IPS-15b (cell line): ENCODE measurements at regions not wholly inside any gene's neighbourhood (a gene's known extent, or its start where the extent isn't known, plus 50 kb on each side); places are given as distances from the start of the nearest gene placed in this dataset.
"Not testable (repeated sequence)": the region's sequence is repeated elsewhere in the genome, so short reads cannot be mapped to it uniquely, and the experiment has no call there.

ENCODE experiments used
- H3K27me3 ChIP-seq: one replicate; pipeline ENCODE4 v1.6.1; 2013; ENCODE audit warnings: low read length; ENCODE audit not compliant: control insufficient read depth, insufficient read depth
- H3K36me3 ChIP-seq: one replicate; pipeline ENCODE4 v1.6.1; 2013; ENCODE audit warnings: low read length; ENCODE audit not compliant: control insufficient read depth, insufficient read depth
- H3K4me1 ChIP-seq: one replicate; pipeline ENCODE4 v1.6.1; 2013; ENCODE audit warnings: mild to moderate bottlenecking, low read length; ENCODE audit not compliant: control insufficient read depth, insufficient read depth
- H3K4me3 ChIP-seq: one replicate; pipeline ENCODE4 v1.5.1; 2013; ENCODE audit warnings: low read depth, low read length
- H3K9ac ChIP-seq: one replicate; pipeline ENCODE4 v1.6.1; 2013; ENCODE audit warnings: low read depth, mild to moderate bottlenecking, low read length
- H3K9me3 ChIP-seq: one replicate; pipeline ENCODE4 v1.6.1; 2013; ENCODE audit warnings: mild to moderate bottlenecking, low read length; ENCODE audit not compliant: control insufficient read depth, insufficient read depth

GRCh38 chr4:164252286-164252685, 501.6 kb upstream of the SMIM31 start:
- no peaks in the 10 kb centered on the region for H3K9me3 ChIP-seq

GRCh38 chr4:164261831-164262230, 492.1 kb upstream of the SMIM31 start:
- no peaks in the 10 kb centered on the region for H3K4me1 ChIP-seq
- no peak overlapping the region for H3K4me3 ChIP-seq
- no peak overlapping the region for H3K9ac ChIP-seq
- H3K27me3 ChIP-seq = no peaks in the 10 kb centered on the region
- no peaks in the 10 kb centered on the region for H3K9me3 ChIP-seq
- H3K36me3 ChIP-seq = no peaks in the 10 kb centered on the region

More at GRCh38 chr4:164252286-164252685, 501.6 kb upstream of the SMIM31 start:
- Histone ChIP-seq H3K36me3 (no peaks in the 10 kb centered on the region), H3K9ac (no peak overlapping the region), H3K4me3 (no peak overlapping the region), H3K4me1 (no peaks in the 10 kb centered on the region), H3K27me3 (no peaks in the 10 kb centered on the region)

- not testable (repeated sequence) for H3K4me1 ChIP-seq
Observed at GRCh38 chr4:164262508-164262907, 491.4 kb upstream of the SMIM31 start.

GRCh38 chr4:164277414-164277813, 476.5 kb upstream of the SMIM31 start:
- H3K4me1 ChIP-seq, H3K36me3 ChIP-seq, H3K9ac ChIP-seq, H3K27me3 ChIP-seq, H3K4me3 ChIP-seq, H3K9me3 ChIP-seq: not testable (repeated sequence)

More at GRCh38 chr4:164262508-164262907, 491.4 kb upstream of the SMIM31 start:
- not testable (repeated sequence) for H3K4me3 ChIP-seq, H3K27me3 ChIP-seq, H3K9me3 ChIP-seq, H3K36me3 ChIP-seq, H3K9ac ChIP-seq

- H3K4me1 ChIP-seq = no peaks in the 10 kb centered on the region
- H3K36me3 ChIP-seq = no peaks in the 10 kb centered on the region
- H3K27me3 ChIP-seq = no peaks in the 10 kb centered on the region
- no peak overlapping the region for H3K4me3 ChIP-seq
- no peaks in the 10 kb centered on the region for H3K9me3 ChIP-seq
- H3K9ac ChIP-seq = no peak overlapping the region
Observed at GRCh38 chr4:164287173-164287572, 466.8 kb upstream of the SMIM31 start.

- H3K27me3 ChIP-seq = no peaks in the 10 kb centered on the region
- no peaks in the 10 kb centered on the region for H3K36me3 ChIP-seq
- no peaks in the 10 kb centered on the region for H3K9me3 ChIP-seq
- no peak overlapping the region for H3K4me3 ChIP-seq
- H3K4me1 ChIP-seq = no peaks in the 10 kb centered on the region
- no peak overlapping the region for H3K9ac ChIP-seq
Observed at GRCh38 chr4:164288578-164288977, 465.4 kb upstream of the SMIM31 start.

GRCh38 chr4:164293203-164293602, 460.7 kb upstream of the SMIM31 start:
- no peak overlapping the region for H3K9ac ChIP-seq
- H3K27me3 ChIP-seq = no peaks in the 10 kb centered on the region
- no peaks in the 10 kb centered on the region for H3K4me1 ChIP-seq
- no peak overlapping the region for H3K4me3 ChIP-seq
- no peaks in the 10 kb centered on the region for H3K9me3 ChIP-seq
- H3K36me3 ChIP-seq = no peaks in the 10 kb centered on the region

GRCh38 chr4:164293743-164294142, 460.2 kb upstream of the SMIM31 start:
- H3K27me3 ChIP-seq = no peaks in the 10 kb centered on the region

GRCh38 chr4:164301430-164301829, 452.5 kb upstream of the SMIM31 start:
- Histone ChIP-seq H3K27me3 (no peaks in the 10 kb centered on the region), H3K36me3 (no peaks in the 10 kb centered on the region), H3K9ac (no peak overlapping the region), H3K4me1 (no peaks in the 10 kb centered on the region), H3K9me3 (no peaks in the 10 kb centered on the region), H3K4me3 (no peak overlapping the region)

More at GRCh38 chr4:164293743-164294142, 460.2 kb upstream of the SMIM31 start:
- Histone ChIP-seq H3K9ac (no peak overlapping the region), H3K4me3 (no peak overlapping the region), H3K36me3 (no peaks in the 10 kb centered on the region), H3K9me3 (no peaks in the 10 kb centered on the region), H3K4me1 (no peaks in the 10 kb centered on the region)

GRCh38 chr4:164304101-164304639, 449.8 kb upstream of the SMIM31 start:
- Histone ChIP-seq H3K9me3 (no peaks in the 10 kb centered on the region), H3K36me3 (no peaks in the 10 kb centered on the region), H3K27me3 (no peaks in the 10 kb centered on the region), H3K4me3 (no peak overlapping the region), H3K9ac (no peak overlapping the region), H3K4me1 (peaks cover 3% of the 10 kb centered on the region)

- Histone ChIP-seq H3K9me3 (no peaks in the 10 kb centered on the region), H3K27me3 (no peaks in the 10 kb centered on the region)
Observed at GRCh38 chr4:164304861-164305260, 449.1 kb upstream of the SMIM31 start.

GRCh38 chr4:164307262-164307661, 446.7 kb upstream of the SMIM31 start:
- H3K27me3 ChIP-seq = no peaks in the 10 kb centered on the region
- H3K9ac ChIP-seq = no peak overlapping the region
- no peaks in the 10 kb centered on the region for H3K36me3 ChIP-seq
- H3K4me1 ChIP-seq = peaks cover 3% of the 10 kb centered on the region
- no peak overlapping the region for H3K4me3 ChIP-seq
- no peaks in the 10 kb centered on the region for H3K9me3 ChIP-seq

More at GRCh38 chr4:164304861-164305260, 449.1 kb upstream of the SMIM31 start:
- Histone ChIP-seq H3K4me3 (no peak overlapping the region), H3K36me3 (no peaks in the 10 kb centered on the region), H3K4me1 (peaks cover 3% of the 10 kb centered on the region), H3K9ac (no peak overlapping the region)
